ENCODE measurements at regions not wholly inside any gene's neighbourhood (a gene's known extent, or its start where the extent isn't known, plus 50 kb on each side); places are given as distances from the start of the nearest gene placed in this dataset.

GRCh38 chr13:84946192-84946591, 853.0 kb downstream of the SLITRK6 start:
- Histone ChIP-seq H3K9me3 (ENCODE audit: control insufficient read depth, insufficient read depth, low read length) (peaks cover 10% of the 10 kb centered on the region; the same call in 1 of the 2 replicates), H3K36me3 (ENCODE audit: control insufficient read depth, low read length) (no peaks in the 10 kb centered on the region), H3F3A (ENCODE audit: control insufficient read depth, insufficient read depth) (no peaks in the 10 kb centered on the region), H3K4me3 (ENCODE audit: low read length) (no peak overlapping the region), H3K27ac (ENCODE audit: low read depth, low read length) (no peak overlapping the region), H3K27me3 (ENCODE audit: control insufficient read depth, low read length) (no peaks in the 10 kb centered on the region), H3K9me2 (replicated peaks; ENCODE audit: control insufficient read depth, low read length) (no peaks in the 10 kb centered on the region), H3K4me2 (ENCODE audit: low read length) (no peak overlapping the region), H3K79me2 (ENCODE audit: control insufficient read depth, low read length) (no peaks in the 10 kb centered on the region), H4K20me1 (ENCODE audit: control insufficient read depth, insufficient read depth, low read depth, low read length) (no peaks in the 10 kb centered on the region), H3K4me1 (ENCODE audit: control insufficient read depth, low read length) (no peaks in the 10 kb centered on the region)
- TF ChIP-seq CTCF (IDR thresholded peaks at IDR 0.05; ENCODE audit: low read depth, low read length, poor library complexity, severe bottlenecking) (no peak), EZH2phosphoT487 (IDR thresholded peaks at IDR 0.05; ENCODE audit: borderline replicate concordance, low read length) (no peak)

- Histone ChIP-seq H3K27ac (ENCODE audit: low read depth, low read length) (no peak overlapping the region), H3K79me2 (ENCODE audit: control insufficient read depth, low read length) (no peaks in the 10 kb centered on the region), H3K9me3 (ENCODE audit: control insufficient read depth, insufficient read depth, low read length) (peaks cover 7% of the 10 kb centered on the region; the same call in 1 of the 2 replicates), H4K20me1 (ENCODE audit: control insufficient read depth, insufficient read depth, low read depth, low read length) (no peaks in the 10 kb centered on the region), H3K4me3 (ENCODE audit: low read length) (no peak overlapping the region), H3K27me3 (ENCODE audit: control insufficient read depth, low read length) (no peaks in the 10 kb centered on the region), H3K4me2 (ENCODE audit: low read length) (no peak overlapping the region), H3K9me2 (replicated peaks; ENCODE audit: control insufficient read depth, low read length) (no peaks in the 10 kb centered on the region), H3K36me3 (ENCODE audit: control insufficient read depth, low read length) (no peaks in the 10 kb centered on the region), H3F3A (ENCODE audit: control insufficient read depth, insufficient read depth) (no peaks in the 10 kb centered on the region), H3K4me1 (ENCODE audit: control insufficient read depth, low read length) (peaks cover 9% of the 10 kb centered on the region)
- no peak for TF ChIP-seq EZH2phosphoT487 (IDR thresholded peaks at IDR 0.05; ENCODE audit: borderline replicate concordance, low read length)
- no peak for TF ChIP-seq CTCF (IDR thresholded peaks at IDR 0.05; ENCODE audit: low read depth, low read length, poor library complexity, severe bottlenecking)
These were observed 858.4 kb downstream of the SLITRK6 start for GRCh38 chr13:84940798-84941197.

- Histone ChIP-seq H3F3A (ENCODE audit: control insufficient read depth, insufficient read depth) (no peaks in the 10 kb centered on the region), H3K9me3 (ENCODE audit: control insufficient read depth, insufficient read depth, low read length) (peaks cover 7% of the 10 kb centered on the region; the same call in 1 of the 2 replicates), H3K27ac (ENCODE audit: low read depth, low read length) (no peak overlapping the region), H3K36me3 (ENCODE audit: control insufficient read depth, low read length) (no peaks in the 10 kb centered on the region), H3K4me2 (ENCODE audit: low read length) (no peak overlapping the region), H3K9me2 (replicated peaks; ENCODE audit: control insufficient read depth, low read length) (no peaks in the 10 kb centered on the region), H3K27me3 (ENCODE audit: control insufficient read depth, low read length) (no peaks in the 10 kb centered on the region), H3K79me2 (ENCODE audit: control insufficient read depth, low read length) (no peaks in the 10 kb centered on the region), H3K4me3 (ENCODE audit: low read length) (no peak overlapping the region), H4K20me1 (ENCODE audit: control insufficient read depth, insufficient read depth, low read depth, low read length) (no peaks in the 10 kb centered on the region), H3K4me1 (ENCODE audit: control insufficient read depth, low read length) (peaks cover 15% of the 10 kb centered on the region)
- TF ChIP-seq EZH2phosphoT487 (IDR thresholded peaks at IDR 0.05; ENCODE audit: borderline replicate concordance, low read length) (no peak), CTCF (IDR thresholded peaks at IDR 0.05; ENCODE audit: low read depth, low read length, poor library complexity, severe bottlenecking) (no peak)
These were observed 859.1 kb downstream of the SLITRK6 start for GRCh38 chr13:84940167-84940566.

All from DOHH2 (cell line).